ENCODE measurements at regions not wholly inside any gene's neighbourhood (a gene's known extent, or its start where the extent isn't known, plus 50 kb on each side); places are given as distances from the start of the nearest gene placed in this dataset.

GRCh38 chr13:26498656-26499601, 58.6 kb upstream of the WASF3 start:
- Histone ChIP-seq H3K27me3 (ENCODE audit: insufficient read depth, low read length) (no peaks in the 10 kb centered on the region), H3K23me2 (ENCODE audit: insufficient read length, low read depth, low read length, poor library complexity, severe bottlenecking) (no peaks in the 10 kb centered on the region), H4K8ac (replicated peaks; ENCODE audit: insufficient read length, low read depth, low read length) (no peak overlapping the region), H3T11ph (ENCODE audit: low read length) (no peak overlapping the region), H3K9ac (ENCODE audit: extremely low read depth, insufficient read length, low read length) (no peak overlapping the region), H2BK12ac (ENCODE audit: insufficient read length, low read depth, low read length) (no peak overlapping the region), H3K79me1 (ENCODE audit: insufficient read depth, low read depth, low read length, poor library complexity, severe bottlenecking) (no peaks in the 10 kb centered on the region), H3K4ac (ENCODE audit: low read depth, low read length) (no peak overlapping the region), H2AK5ac (ENCODE audit: insufficient read length, low read length) (no peak overlapping the region), H3K4me2 (ENCODE audit: insufficient read depth, insufficient read length, low read length) (no peak overlapping the region), H2BK5ac (ENCODE audit: insufficient read length, low read length) (no peak overlapping the region), H3K79me2 (ENCODE audit: insufficient read depth, low read length) (no peaks in the 10 kb centered on the region), H3K14ac (ENCODE audit: insufficient read depth, low read length) (no peak overlapping the region), H4K91ac (ENCODE audit: insufficient read length, low read depth, low read length) (no peak overlapping the region), H2BK20ac (ENCODE audit: low read depth, low read length, poor library complexity, severe bottlenecking) (no peak overlapping the region), H4K5ac (ENCODE audit: insufficient read length, low read depth, low read length) (no peak overlapping the region), H3K23ac (ENCODE audit: insufficient read length, low read depth, low read length) (no peak overlapping the region), H4K20me1 (ENCODE audit: control insufficient read depth, insufficient read depth, insufficient read length) (no peaks in the 10 kb centered on the region), H2BK15ac (ENCODE audit: low read depth, low read length) (no peak overlapping the region), H3K9me3 (ENCODE audit: control insufficient read depth, low read depth, low read length) (no peaks in the 10 kb centered on the region), H3K56ac (ENCODE audit: insufficient read length, low read depth, low read length) (no peak overlapping the region), H3K18ac (ENCODE audit: insufficient read length, low read depth, low read length) (no peak overlapping the region), H2AFZ (ENCODE audit: low read length) (no peak overlapping the region), H3K27ac (ENCODE audit: insufficient read length, low read depth, low read length) (no peak overlapping the region), H3K4me1 (ENCODE audit: insufficient read depth, low read length) (peaks cover 7% of the 10 kb centered on the region; the same call in 1 of the 2 replicates), H2BK120ac (ENCODE audit: low read depth, low read length, poor library complexity, severe bottlenecking) (no peak overlapping the region)
- no peaks in the 10 kb centered on the region for H3K27me3 Mint-ChIP-seq (ENCODE audit: low read depth)
- WGBS (ENCODE audit: extremely low coverage, insufficient read length, low lambda C conversion rate): no CpG with 5 or more reads among the region's 14 CpGs
- H3K9me3 Mint-ChIP-seq: no peaks in the 10 kb centered on the region
- H3K27ac Mint-ChIP-seq: no peak overlapping the region
- peaks cover 9 to 18% of the 10 kb centered on the region in 2 experiments for H3K4me1 Mint-ChIP-seq
- TF ChIP-seq, protein P1, sequence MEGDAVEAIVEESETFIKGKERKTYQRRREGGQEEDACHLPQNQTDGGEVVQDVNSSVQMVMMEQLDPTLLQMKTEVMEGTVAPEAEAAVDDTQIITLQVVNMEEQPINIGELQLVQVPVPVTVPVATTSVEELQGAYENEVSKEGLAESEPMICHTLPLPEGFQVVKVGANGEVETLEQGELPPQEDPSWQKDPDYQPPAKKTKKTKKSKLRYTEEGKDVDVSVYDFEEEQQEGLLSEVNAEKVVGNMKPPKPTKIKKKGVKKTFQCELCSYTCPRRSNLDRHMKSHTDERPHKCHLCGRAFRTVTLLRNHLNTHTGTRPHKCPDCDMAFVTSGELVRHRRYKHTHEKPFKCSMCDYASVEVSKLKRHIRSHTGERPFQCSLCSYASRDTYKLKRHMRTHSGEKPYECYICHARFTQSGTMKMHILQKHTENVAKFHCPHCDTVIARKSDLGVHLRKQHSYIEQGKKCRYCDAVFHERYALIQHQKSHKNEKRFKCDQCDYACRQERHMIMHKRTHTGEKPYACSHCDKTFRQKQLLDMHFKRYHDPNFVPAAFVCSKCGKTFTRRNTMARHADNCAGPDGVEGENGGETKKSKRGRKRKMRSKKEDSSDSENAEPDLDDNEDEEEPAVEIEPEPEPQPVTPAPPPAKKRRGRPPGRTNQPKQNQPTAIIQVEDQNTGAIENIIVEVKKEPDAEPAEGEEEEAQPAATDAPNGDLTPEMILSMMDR (conservative IDR thresholded peaks at IDR 0.05): no peak
- H3K36me3 Mint-ChIP-seq (ENCODE audit: insufficient read depth in 1 of 3, low read depth in 3 of 3): no peaks in the 10 kb centered on the region
- no peak for DNase-seq
- H3K4me3 Mint-ChIP-seq: no peak overlapping the region

Data from H9 (cell line).